Tibial artery (tissue), 4 donors: ENCODE measurements at regions not wholly inside any gene's neighbourhood (a gene's known extent, or its start where the extent isn't known, plus 50 kb on each side); places are given as distances from the start of the nearest gene placed in this dataset.

Experiments used
- DNase-seq, 2 donors: peaks; one replicate each; pipeline ENCODE4 v3.0.0-alpha.2; 2019
- H3K27ac ChIP-seq, 2 donors: fragments of 200-600 bp; sonication (generic) in 1 of 2; 1 replicate in 1 of 2; 2 replicates in 1 of 2; pipeline ENCODE4 v1.5.1; 2018 to 2019; ENCODE audit warnings: mild to moderate bottlenecking in 1 of 2
- H3K27me3 ChIP-seq, 2 donors: fragments of 200-600 bp; sonication (generic) in 1 of 2; one replicate each; pipeline versions ENCODE4 v1.5.1 to v1.6.0; 2016 to 2019
- H3K36me3 ChIP-seq, 3 donors: fragments of 200-600 bp; sonication (generic) in 2 of 3; one replicate each; pipeline ENCODE4 v1.5.1; 2016 to 2019; ENCODE audit warnings: mild to moderate bottlenecking in 2 of 3
- H3K4me1 ChIP-seq, 4 donors: fragments of 200-600 bp; sonication (generic) in 2 of 4; 1 replicate in 3 of 4; 2 replicates in 1 of 4; pipeline ENCODE4 v1.5.1; 2016 to 2019
- H3K4me3 ChIP-seq, 2 donors: fragments of 200-600 bp; sonication (generic) in 1 of 2; 1 replicate in 1 of 2; 2 replicates in 1 of 2; pipeline ENCODE4 v1.5.1; 2018 to 2019; ENCODE audit warnings: mild to moderate bottlenecking in 2 of 2
- H3K9me3 ChIP-seq, 3 donors: fragments of 200-600 bp; sonication (generic) in 1 of 3; one replicate each; pipeline ENCODE4 v1.5.1; 2016 to 2019
- intact Hi-C: fragments of 100-400 bp; cut with DNase I; formaldehyde crosslinking; loops from one replicate; pipeline ENCODE4 v1.15.0; 2023; ENCODE audit warnings: low total_unique reads
- TF ChIP-seq, protein P1 (sequence below), 2 experiments: fragments of 200-600 bp in 1 of 2; fragments of 450-650 bp in 1 of 2; IDR thresholded peaks; one replicate each; pipeline ENCODE4 v1.5.1; 2017 to 2019; ENCODE audit warnings: antibody characterized with exemption in 2 of 2, mild to moderate bottlenecking in 1 of 2, moderate library complexity in 1 of 2

DNA sequence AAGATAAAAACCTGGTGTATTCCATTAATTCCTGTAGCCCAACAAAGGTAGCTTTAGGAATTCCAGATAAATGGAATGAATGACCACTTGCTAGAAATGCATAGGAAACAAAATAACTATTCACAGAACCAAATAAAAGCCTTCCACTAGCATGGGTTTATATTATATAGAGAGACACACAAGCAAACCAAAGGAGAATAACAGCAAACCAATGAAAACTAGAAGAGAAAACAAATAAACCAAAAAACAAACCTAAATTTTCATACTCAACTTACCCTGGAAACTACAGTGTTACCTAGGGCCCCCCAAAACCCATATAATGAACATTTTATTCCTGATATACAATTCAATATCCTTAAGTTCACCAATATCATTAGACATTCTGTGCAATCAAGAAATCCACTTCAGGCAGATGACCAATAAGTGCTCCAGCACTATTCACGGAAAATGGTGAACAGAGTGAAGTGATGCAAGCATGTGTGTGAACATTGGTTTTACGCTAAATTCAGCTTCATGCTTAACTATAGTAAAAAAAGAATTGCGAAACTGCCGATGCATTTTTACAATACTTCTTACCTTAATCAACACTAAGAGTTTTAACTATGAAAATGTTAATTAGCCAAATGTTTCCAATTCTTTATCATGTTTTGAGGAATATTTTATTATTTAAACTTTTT is 1108.4 kb upstream of the TMEM132C start:
- Histone ChIP-seq H3K4me1 (no peaks in the 10 kb centered on the region), H3K4me3 (no peak overlapping the region), H3K27ac (no peak overlapping the region), H3K27me3 (no peaks in the 10 kb centered on the region), H3K36me3 (no peaks in the 10 kb centered on the region), H3K9me3 (no peaks in the 10 kb centered on the region)
- intact Hi-C loops = no loop called here
- TF ChIP-seq, protein P1, sequence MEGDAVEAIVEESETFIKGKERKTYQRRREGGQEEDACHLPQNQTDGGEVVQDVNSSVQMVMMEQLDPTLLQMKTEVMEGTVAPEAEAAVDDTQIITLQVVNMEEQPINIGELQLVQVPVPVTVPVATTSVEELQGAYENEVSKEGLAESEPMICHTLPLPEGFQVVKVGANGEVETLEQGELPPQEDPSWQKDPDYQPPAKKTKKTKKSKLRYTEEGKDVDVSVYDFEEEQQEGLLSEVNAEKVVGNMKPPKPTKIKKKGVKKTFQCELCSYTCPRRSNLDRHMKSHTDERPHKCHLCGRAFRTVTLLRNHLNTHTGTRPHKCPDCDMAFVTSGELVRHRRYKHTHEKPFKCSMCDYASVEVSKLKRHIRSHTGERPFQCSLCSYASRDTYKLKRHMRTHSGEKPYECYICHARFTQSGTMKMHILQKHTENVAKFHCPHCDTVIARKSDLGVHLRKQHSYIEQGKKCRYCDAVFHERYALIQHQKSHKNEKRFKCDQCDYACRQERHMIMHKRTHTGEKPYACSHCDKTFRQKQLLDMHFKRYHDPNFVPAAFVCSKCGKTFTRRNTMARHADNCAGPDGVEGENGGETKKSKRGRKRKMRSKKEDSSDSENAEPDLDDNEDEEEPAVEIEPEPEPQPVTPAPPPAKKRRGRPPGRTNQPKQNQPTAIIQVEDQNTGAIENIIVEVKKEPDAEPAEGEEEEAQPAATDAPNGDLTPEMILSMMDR (IDR thresholded peaks at IDR 0.05) = no peak
- no peak for DNase-seq

DNA sequence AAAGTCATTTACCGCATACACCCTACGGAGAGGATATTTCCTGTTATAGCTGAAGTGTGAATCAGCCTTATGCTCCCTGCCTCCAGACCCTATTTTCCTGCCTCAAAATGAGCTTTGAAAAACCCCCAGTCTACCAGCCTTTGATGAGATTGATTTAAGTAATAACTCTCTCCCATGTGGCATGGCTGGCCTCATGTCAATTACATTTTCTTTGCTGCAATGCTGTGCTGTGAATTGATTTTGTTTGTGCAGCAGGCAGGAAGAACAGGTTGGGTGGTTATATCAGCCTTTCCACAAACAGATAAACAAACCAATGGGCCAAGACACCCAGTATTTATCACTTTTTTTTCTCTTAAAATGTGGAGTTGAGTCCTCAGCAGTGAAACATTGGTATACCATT is 1105.5 kb upstream of the TMEM132C start:
- TF ChIP-seq, protein P1 (IDR thresholded peaks at IDR 0.05) = no peak

DNA sequence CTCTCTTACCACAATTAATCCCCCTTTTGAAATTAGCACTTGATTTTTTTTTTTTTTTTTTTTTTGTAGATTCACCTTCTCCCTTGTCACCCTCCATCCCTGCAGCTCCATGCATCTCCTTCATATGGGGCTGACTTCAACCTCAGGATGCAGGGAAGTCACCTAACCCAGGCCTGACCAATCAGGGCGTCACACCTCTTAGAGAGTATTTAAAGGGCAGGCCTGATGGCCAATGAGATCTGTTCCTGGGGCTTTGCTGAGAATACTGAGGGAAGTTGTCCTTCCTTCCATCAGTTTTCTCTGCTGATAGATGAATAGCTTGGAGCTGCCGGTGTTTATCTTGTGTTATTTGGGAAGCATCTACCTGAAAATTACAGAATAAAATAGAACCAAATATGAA is 1104.7 kb upstream of the TMEM132C start:
- TF ChIP-seq, protein P1 (IDR thresholded peaks at IDR 0.05) = no peak
- no peaks in the 10 kb centered on the region for H3K27me3 ChIP-seq
- no peaks in the 10 kb centered on the region for H3K36me3 ChIP-seq
- H3K4me1 ChIP-seq = peaks cover 0 to 7% (median 2%) of the 10 kb centered on the region in 4 donors
- no peak for DNase-seq
- no peaks in the 10 kb centered on the region for H3K9me3 ChIP-seq
- H3K4me3 ChIP-seq = no peak overlapping the region
- no peak overlapping the region for H3K27ac ChIP-seq
- intact Hi-C loops = no loop called here

More for the DNA sequence above, 1105.5 kb upstream of the TMEM132C start:
- H3K4me1 ChIP-seq = peaks cover 0 to 7% (median 2%) of the 10 kb centered on the region in 4 donors
- H3K27me3 ChIP-seq = no peaks in the 10 kb centered on the region
- H3K36me3 ChIP-seq = no peaks in the 10 kb centered on the region
- no peak overlapping the region for H3K27ac ChIP-seq
- H3K9me3 ChIP-seq = no peaks in the 10 kb centered on the region
- intact Hi-C loops = no loop called here
- no peak overlapping the region for H3K4me3 ChIP-seq
- DNase-seq = no peak

DNA sequence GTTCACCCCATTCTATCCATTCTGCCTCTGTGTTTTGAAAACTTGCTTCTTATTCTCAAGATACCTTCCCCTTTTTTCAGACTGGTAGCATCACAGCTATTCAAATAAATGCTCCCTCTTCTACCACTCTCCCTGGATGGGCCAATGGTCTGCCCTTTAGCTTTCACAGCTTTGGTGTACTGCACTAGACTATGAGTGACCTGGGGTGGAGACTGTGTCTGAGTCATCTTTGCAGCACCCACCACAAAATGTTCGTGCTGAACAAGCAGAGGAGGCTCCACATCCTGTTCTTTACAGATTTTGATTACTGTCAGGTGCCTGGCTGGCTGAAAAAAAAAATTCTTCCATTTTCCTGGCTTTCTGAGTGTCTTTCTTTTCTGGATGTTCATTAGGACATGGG is 1104.1 kb upstream of the TMEM132C start:
- TF ChIP-seq, protein P1 (IDR thresholded peaks at IDR 0.05) = no peak
- no peak overlapping the region for H3K4me3 ChIP-seq
- peaks cover 0 to 7% (median 2%) of the 10 kb centered on the region in 4 donors for H3K4me1 ChIP-seq
- H3K9me3 ChIP-seq = no peaks in the 10 kb centered on the region
- H3K27me3 ChIP-seq = no peaks in the 10 kb centered on the region
- no peaks in the 10 kb centered on the region for H3K36me3 ChIP-seq
- intact Hi-C loops = no loop called here
- H3K27ac ChIP-seq = no peak overlapping the region
- no peak for DNase-seq

DNA sequence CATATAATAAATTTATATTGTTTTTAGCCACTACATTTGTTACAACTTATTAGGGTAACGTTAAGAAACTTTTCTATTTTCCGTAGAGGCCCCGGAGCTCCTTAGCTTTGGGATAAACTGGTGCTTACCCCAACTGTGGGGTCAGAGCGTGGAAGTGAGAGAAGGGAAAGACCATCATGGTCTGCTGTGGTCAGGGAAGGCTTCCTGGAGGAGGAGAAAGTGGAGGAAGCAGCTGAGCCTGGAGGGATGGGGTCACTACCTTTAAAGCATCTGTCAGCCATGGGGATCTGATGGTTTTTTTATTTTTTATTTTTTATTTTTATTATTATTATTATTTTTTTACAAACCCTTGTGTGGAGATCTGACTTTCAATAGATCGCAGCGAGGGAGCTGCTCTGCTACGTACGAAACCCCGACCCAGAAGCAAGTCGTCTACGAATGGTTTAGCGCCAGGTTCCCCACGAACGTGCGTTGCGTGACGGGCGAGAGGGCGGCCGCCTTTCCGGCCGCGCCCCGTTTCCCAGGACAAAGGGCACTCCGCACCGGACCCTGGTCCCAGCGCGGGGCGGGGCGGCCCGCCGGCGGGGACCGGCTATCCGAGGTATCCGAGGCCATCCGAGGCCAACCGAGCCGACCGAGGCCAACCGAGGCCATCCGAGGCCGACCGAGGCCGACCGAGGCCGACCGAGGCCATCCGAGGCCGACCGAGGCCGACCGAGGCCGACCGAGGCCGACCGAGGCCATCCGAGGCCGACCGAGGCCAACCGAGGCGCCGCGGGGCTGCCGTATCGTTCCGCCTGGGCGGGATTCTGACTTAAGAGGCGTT is 1101.2 kb upstream of the TMEM132C start:
- H3K27ac ChIP-seq = peak overlapping the region; percentile 26 to 41
- H3K4me1 ChIP-seq = peaks cover 0 to 7% (median 2%) of the 10 kb centered on the region in 4 donors
- intact Hi-C loops = no loop called here

More for the DNA sequence above, 1101.2 kb upstream of the TMEM132C start:
- H3K27me3 ChIP-seq = no peaks in the 10 kb centered on the region
- TF ChIP-seq, protein P1 (IDR thresholded peaks at IDR 0.05) = no peak
- peak; percentile 62 to 77 for DNase-seq
- peak overlapping the region; percentile 49 to 59 for H3K4me3 ChIP-seq
- no peaks in the 10 kb centered on the region for H3K36me3 ChIP-seq
- no peaks in the 10 kb centered on the region for H3K9me3 ChIP-seq
